HG02852 (cell line): ENCODE measurements at regions not wholly inside any gene's neighbourhood (a gene's known extent, or its start where the extent isn't known, plus 50 kb on each side); places are given as distances from the start of the nearest gene placed in this dataset.

ENCODE experiments used
- ATAC-seq: cut with Tn5 transposase; IDR thresholded peaks from one replicate; pipeline ENCODE4 v1.9.1; 2021; ENCODE audit warnings: mild to moderate bottlenecking, moderate library complexity; ENCODE audit not compliant: unreplicated experiment

GRCh38 chr6:26305641-26305969, 59.4 kb upstream of the BTN3A2 start:
- no peak for ATAC-seq

GRCh38 chr6:26306232-26306631, 58.8 kb upstream of the BTN3A2 start:
- ATAC-seq, result no peak

GRCh38 chr6:26307850-26308249, 57.1 kb upstream of the BTN3A2 start:
- no peak for ATAC-seq

DNA sequence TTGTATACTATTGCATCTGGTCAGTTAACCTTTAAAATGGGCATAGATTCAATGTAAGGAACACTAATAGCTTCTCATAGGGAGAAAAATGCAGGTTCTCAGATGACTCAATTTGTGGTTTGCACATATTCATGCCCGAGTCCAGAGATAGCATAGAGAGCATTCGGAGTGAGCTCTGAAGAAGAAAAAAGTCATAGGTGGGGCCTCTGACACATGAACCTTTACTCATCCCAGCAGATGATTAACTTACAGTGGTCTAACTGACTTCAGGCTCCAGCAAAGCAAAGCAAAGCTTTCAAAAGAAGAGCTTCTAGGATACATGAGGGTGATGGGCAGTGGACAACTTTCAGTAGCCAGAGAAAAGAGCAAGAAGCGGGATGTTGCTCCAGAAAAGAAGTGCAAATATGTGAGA, 55.3 kb upstream of the BTN3A2 start:
- no peak for ATAC-seq

GRCh38 chr6:26311012-26311384, 54.0 kb upstream of the BTN3A2 start:
- ATAC-seq, result no peak

GRCh38 chr6:26311385-26312095, 53.5 kb upstream of the BTN3A2 start:
- ATAC-seq, result no peak

GRCh38 chr6:26312096-26312463, 52.9 kb upstream of the BTN3A2 start:
- no peak for ATAC-seq

DNA sequence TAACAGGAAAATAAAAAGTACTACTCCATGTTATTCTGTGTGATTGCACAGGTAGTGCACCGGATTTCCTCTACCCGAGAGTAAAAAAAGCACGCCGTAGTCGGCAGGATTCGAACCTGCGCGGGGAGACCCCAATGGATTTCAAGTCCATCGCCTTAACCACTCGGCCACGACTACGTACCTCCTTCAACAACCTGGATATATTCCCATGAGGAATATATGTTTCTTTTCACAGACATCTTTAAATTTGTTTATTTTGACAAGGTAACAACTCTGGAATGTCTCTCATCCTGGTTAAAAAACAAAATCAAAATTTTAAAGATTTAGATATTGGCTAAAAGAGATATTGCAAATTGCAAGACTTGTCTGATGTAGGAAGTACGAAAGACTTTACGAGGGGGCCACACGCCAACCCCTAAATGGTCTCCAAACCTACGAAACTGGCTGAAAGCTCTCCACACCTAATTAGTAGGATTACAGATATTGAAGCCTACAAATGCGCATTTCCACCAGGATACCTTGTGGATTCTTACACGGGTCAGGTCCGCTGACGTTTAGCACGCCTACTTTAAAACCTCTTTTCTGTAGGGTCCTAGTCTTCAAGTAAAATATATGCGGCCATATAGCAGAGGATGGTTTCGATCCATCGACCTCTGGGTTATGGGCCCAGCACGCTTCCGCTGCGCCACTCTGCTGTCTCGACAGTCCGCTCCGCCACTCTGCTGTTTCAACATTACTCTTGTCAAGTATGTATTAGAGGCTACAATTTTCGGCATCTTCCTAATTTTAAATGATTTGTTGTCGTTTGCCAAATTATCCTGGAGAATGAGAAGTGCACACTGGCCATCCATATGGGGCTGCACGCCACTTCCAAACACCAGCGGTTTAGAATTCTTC, 52.2 kb upstream of the BTN3A2 start:
- ATAC-seq, result peak; percentile 51
